Progenitor cell of endocrine pancreas (in vitro differentiated cells): ENCODE measurements at regions not wholly inside any gene's neighbourhood (a gene's known extent, or its start where the extent isn't known, plus 50 kb on each side); places are given as distances from the start of the nearest gene placed in this dataset.

Experiments used
- DNase-seq: peaks from one replicate; pipeline ENCODE4 v3.0.0; 2021; ENCODE audit warnings: low spot score; ENCODE audit not compliant: unreplicated experiment
- H3K27ac Mint-ChIP-seq: 2 replicates; pipeline ENCODE4 v1.8.0; 2021; ENCODE audit warnings: mild to moderate bottlenecking, moderate library complexity, mixed read lengths
- H3K27me3 Mint-ChIP-seq: 2 replicates; pipeline ENCODE4 v1.8.0; 2021; ENCODE audit warnings: mixed read lengths
- H3K36me3 Mint-ChIP-seq: 2 replicates; pipeline ENCODE4 v1.8.0; 2022; ENCODE audit warnings: mixed read lengths; ENCODE audit not compliant: insufficient read depth
- H3K4me1 Mint-ChIP-seq: 2 replicates; pipeline ENCODE4 v1.8.0; 2021; ENCODE audit warnings: low read depth, mixed read lengths
- H3K4me3 Mint-ChIP-seq: 2 replicates; pipeline ENCODE4 v1.8.0; 2021; ENCODE audit warnings: low read depth, mild to moderate bottlenecking, moderate library complexity, mixed read lengths
- H3K9me3 Mint-ChIP-seq: 2 replicates; pipeline ENCODE4 v1.8.0; 2021; ENCODE audit warnings: low read depth, mixed read lengths
- TF ChIP-seq, protein P1 (sequence below): fragments of 200-600 bp; sonication (generic); IDR thresholded peaks from one replicate; pipeline ENCODE4 v1.5.0; 2021; ENCODE audit warnings: antibody characterized with exemption, mild to moderate bottlenecking; ENCODE audit not compliant: unreplicated experiment

DNA sequence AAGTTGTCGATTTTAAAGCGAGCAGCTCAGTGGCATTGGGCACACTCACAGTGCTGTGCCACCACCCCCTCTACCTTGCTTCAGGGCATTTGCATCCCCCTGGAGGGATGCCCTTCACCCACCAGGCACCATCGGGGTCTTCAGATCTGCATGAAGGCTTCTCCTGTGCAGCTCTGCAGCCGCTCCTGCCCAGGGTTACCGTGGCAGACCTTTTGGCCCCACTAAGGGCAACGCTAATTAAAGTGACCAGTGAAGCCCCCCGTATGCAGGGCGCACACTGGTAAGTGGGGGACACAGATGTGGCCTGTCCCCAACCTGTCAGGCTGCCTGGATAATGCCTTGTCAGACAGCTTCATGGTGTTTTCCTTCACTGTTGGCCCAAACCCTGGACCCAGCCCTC is 1117.7 kb downstream of the BRD1 start:
- TF ChIP-seq, protein P1, sequence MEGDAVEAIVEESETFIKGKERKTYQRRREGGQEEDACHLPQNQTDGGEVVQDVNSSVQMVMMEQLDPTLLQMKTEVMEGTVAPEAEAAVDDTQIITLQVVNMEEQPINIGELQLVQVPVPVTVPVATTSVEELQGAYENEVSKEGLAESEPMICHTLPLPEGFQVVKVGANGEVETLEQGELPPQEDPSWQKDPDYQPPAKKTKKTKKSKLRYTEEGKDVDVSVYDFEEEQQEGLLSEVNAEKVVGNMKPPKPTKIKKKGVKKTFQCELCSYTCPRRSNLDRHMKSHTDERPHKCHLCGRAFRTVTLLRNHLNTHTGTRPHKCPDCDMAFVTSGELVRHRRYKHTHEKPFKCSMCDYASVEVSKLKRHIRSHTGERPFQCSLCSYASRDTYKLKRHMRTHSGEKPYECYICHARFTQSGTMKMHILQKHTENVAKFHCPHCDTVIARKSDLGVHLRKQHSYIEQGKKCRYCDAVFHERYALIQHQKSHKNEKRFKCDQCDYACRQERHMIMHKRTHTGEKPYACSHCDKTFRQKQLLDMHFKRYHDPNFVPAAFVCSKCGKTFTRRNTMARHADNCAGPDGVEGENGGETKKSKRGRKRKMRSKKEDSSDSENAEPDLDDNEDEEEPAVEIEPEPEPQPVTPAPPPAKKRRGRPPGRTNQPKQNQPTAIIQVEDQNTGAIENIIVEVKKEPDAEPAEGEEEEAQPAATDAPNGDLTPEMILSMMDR: no peak
- Mint-ChIP-seq H3K9me3 (no peaks in the 10 kb centered on the region), H3K4me1 (no peaks in the 10 kb centered on the region), H3K27ac (no peak overlapping the region), H3K36me3 (peaks cover 1% of the 10 kb centered on the region), H3K4me3 (no peak overlapping the region), H3K27me3 (no peaks in the 10 kb centered on the region)
- no peak for DNase-seq

- DNase-seq: no peak
- peaks cover 1% of the 10 kb centered on the region for H3K4me1 Mint-ChIP-seq
Measured at GRCh38 chr22:48709453-48709852, 1118.2 kb downstream of the BRD1 start.

DNA sequence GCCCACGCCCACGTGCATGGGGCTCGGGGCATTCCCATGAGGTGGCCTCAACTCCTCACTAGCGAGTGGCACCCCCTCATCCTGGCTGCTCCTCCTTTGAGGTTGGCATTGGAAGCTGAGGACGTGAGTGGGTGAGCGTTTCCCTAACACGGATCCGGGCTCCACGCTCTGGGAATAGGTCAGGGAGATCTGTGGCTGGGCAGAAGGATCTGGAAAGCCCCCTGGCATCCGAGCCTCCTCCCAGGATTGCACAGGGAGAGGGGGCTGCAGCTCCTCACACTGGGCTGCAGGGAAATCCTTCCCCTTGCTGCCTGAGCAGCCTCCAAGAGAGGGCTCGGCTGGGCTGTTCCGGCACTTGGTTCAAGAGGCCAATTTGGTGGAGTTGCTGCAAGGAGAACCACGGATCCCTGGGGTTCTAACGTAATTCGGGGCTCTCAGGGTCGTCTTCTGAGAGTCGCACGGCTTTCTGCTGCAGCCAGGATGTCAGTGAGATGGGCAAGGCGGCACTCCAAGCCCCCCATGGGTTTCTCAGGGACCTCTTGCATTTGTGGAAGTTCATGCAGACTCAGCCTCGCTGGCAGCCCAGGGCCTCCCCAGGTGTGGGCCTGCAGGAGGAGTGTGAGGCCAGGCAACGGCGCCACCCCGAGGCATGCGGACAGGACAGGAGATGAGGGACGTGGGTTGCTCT is 1119.0 kb downstream of the BRD1 start:
- Mint-ChIP-seq H3K4me1 (peaks cover 1% of the 10 kb centered on the region), H3K9me3 (no peaks in the 10 kb centered on the region), H3K36me3 (no peaks in the 10 kb centered on the region), H3K4me3 (no peak overlapping the region), H3K27ac (no peak overlapping the region), H3K27me3 (no peaks in the 10 kb centered on the region)
- DNase-seq: no peak
- TF ChIP-seq, protein P1: no peak

More at GRCh38 chr22:48709453-48709852, 1118.2 kb downstream of the BRD1 start:
- Mint-ChIP-seq H3K27ac (no peak overlapping the region), H3K4me3 (no peak overlapping the region), H3K27me3 (no peaks in the 10 kb centered on the region), H3K9me3 (no peaks in the 10 kb centered on the region), H3K36me3 (no peaks in the 10 kb centered on the region)
- TF ChIP-seq, protein P1: no peak

- no peak overlapping the region for H3K4me3 Mint-ChIP-seq
- H3K4me1 Mint-ChIP-seq: peaks cover 2% of the 10 kb centered on the region
- TF ChIP-seq, protein P1: no peak
- no peak for DNase-seq
- no peaks in the 10 kb centered on the region for H3K36me3 Mint-ChIP-seq
- no peak overlapping the region for H3K27ac Mint-ChIP-seq
- no peaks in the 10 kb centered on the region for H3K9me3 Mint-ChIP-seq
- H3K27me3 Mint-ChIP-seq: no peaks in the 10 kb centered on the region
Measured at GRCh38 chr22:48707763-48708557, 1119.7 kb downstream of the BRD1 start.

DNA sequence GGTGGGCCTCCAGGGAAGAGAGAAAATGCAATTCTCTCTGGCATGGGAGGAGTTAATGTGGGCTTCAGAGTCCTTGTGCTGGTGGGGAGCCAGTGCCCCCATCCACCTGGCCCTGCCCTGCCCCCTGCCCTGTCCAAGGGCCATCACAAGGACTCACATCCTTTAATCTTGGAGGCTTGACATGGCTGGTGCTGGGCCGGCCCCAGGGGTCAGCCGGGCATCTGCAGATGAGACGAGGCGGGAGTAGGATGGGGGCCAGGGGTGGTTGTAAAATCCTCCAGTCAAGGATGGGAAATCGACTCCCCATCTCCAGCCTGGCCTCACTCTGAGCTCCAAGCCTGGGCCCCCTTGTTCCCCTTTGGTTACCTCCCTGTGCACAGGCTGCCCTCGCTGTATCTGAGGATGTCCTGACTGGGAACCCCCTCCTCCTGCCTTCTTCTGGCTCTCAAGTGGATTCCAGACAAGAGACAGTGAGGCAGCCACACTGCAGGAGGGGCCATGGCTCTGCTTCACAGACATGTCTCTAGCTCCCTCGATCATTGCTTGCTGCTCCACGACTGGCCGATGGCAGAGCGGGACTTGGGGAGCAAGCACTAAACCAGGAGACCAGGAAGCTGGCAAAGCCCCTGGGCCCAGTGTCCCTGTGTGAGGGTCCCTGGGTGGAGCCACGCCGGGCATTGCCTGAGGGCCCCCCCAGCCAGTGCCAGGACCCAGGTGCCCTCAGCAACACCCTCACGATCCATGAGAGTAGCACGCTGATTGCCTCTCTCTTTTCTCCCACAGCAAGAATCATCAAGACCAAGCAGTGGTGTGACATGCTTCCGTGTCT is 1120.5 kb downstream of the BRD1 start:
- TF ChIP-seq, protein P1: no peak
- no peaks in the 10 kb centered on the region for H3K36me3 Mint-ChIP-seq
- H3K4me1 Mint-ChIP-seq: peaks cover 9% of the 10 kb centered on the region
- no peak overlapping the region for H3K27ac Mint-ChIP-seq
- H3K9me3 Mint-ChIP-seq: no peaks in the 10 kb centered on the region
- no peak overlapping the region for H3K4me3 Mint-ChIP-seq
- no peak for DNase-seq
- H3K27me3 Mint-ChIP-seq: no peaks in the 10 kb centered on the region
